ENCODE measurements at regions not wholly inside any gene's neighbourhood (a gene's known extent, or its start where the extent isn't known, plus 50 kb on each side); places are given as distances from the start of the nearest gene placed in this dataset.
"Not testable (repeated sequence)": the region's sequence is repeated elsewhere in the genome, so short reads cannot be mapped to it uniquely, and the experiment has no call there.

- TF ChIP-seq POLR2AphosphoS5 (IDR thresholded peaks at IDR 0.05); CTCF (IDR thresholded peaks at IDR 0.05 in 8 of 11, conservative IDR thresholded peaks at IDR 0.05 in 3 of 11): not testable (repeated sequence)
Measured at GRCh38 chr16:33062763-33063162, 131.3 kb upstream of the TP53TG3C start.
